Rectal smooth muscle tissue (tissue), 1 donor: ENCODE measurements at regions not wholly inside any gene's neighbourhood (a gene's known extent, or its start where the extent isn't known, plus 50 kb on each side); places are given as distances from the start of the nearest gene placed in this dataset.

Experiments
- H3K27ac ChIP-seq: one replicate; pipeline ENCODE4 v1.7.0; 2013; ENCODE audit warnings: low read depth, low read length, inconsistent platforms
- H3K27me3 ChIP-seq: one replicate; pipeline ENCODE4 v1.7.0; 2013; ENCODE audit warnings: low read length; ENCODE audit not compliant: control insufficient read depth, insufficient read depth
- H3K36me3 ChIP-seq: one replicate; pipeline ENCODE4 v1.7.0; 2013; ENCODE audit warnings: low read length; ENCODE audit not compliant: control insufficient read depth, insufficient read depth
- H3K4me1 ChIP-seq: one replicate; pipeline ENCODE4 v1.7.0; 2013; ENCODE audit warnings: low read length; ENCODE audit not compliant: control insufficient read depth, insufficient read depth
- H3K4me3 ChIP-seq: one replicate; pipeline ENCODE4 v1.7.0; 2013; ENCODE audit warnings: low read length
- H3K9ac ChIP-seq: one replicate; pipeline ENCODE4 v1.7.0; 2013; ENCODE audit warnings: low read length

GRCh38 chr1:232509570-232509969, 120.4 kb downstream of the SIPA1L2 start:
- Histone ChIP-seq H3K36me3 (peaks cover 6% of the 10 kb centered on the region), H3K27ac (peak overlapping the region; percentile 42), H3K27me3 (no peaks in the 10 kb centered on the region), H3K4me3 (no peak overlapping the region), H3K4me1 (peaks cover 3% of the 10 kb centered on the region), H3K9ac (no peak overlapping the region)

GRCh38 chr1:232508130-232508701, 121.7 kb downstream of the SIPA1L2 start:
- Histone ChIP-seq H3K36me3 (no peaks in the 10 kb centered on the region), H3K27ac (no peak overlapping the region), H3K4me1 (peaks cover 3% of the 10 kb centered on the region), H3K9ac (no peak overlapping the region), H3K4me3 (no peak overlapping the region), H3K27me3 (no peaks in the 10 kb centered on the region)

GRCh38 chr1:232507571-232507970, 122.4 kb downstream of the SIPA1L2 start:
- H3K27ac ChIP-seq = no peak overlapping the region
- H3K4me3 ChIP-seq = no peak overlapping the region
- H3K4me1 ChIP-seq = peaks cover 3% of the 10 kb centered on the region
- H3K27me3 ChIP-seq = no peaks in the 10 kb centered on the region
- H3K36me3 ChIP-seq = no peaks in the 10 kb centered on the region
- H3K9ac ChIP-seq = no peak overlapping the region

GRCh38 chr1:232505884-232506283, 124.0 kb downstream of the SIPA1L2 start:
- Histone ChIP-seq H3K27me3 (no peaks in the 10 kb centered on the region), H3K4me1 (peaks cover 9% of the 10 kb centered on the region), H3K4me3 (no peak overlapping the region), H3K27ac (no peak overlapping the region), H3K9ac (no peak overlapping the region), H3K36me3 (no peaks in the 10 kb centered on the region)

GRCh38 chr1:232504651-232505050, 125.3 kb downstream of the SIPA1L2 start:
- H3K27ac ChIP-seq = no peak overlapping the region
- no peaks in the 10 kb centered on the region for H3K36me3 ChIP-seq
- peaks cover 9% of the 10 kb centered on the region for H3K4me1 ChIP-seq
- H3K4me3 ChIP-seq = no peak overlapping the region
- H3K27me3 ChIP-seq = no peaks in the 10 kb centered on the region
- H3K9ac ChIP-seq = no peak overlapping the region

DNA sequence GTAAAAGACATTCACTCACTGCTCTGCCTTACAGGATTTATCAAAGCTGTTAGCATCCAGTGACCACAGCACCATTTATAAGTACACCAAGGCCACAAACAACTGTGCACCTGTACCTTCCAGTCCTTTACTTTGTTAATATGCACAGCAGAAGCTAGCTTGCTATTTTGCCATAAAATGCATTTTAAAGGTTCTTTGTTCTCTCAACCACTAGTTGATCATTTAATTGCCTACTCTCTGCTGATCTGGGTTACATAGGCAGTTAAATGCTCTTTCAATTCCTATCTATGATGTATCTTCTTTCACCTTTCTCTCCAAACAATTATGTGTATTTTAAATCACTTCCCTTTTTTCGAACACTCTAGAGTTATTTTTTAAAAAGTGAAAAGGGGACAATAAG, 126.4 kb downstream of the SIPA1L2 start:
- H3K9ac ChIP-seq = no peak overlapping the region
- H3K27ac ChIP-seq = no peak overlapping the region
- peaks cover 9% of the 10 kb centered on the region for H3K4me1 ChIP-seq
- H3K4me3 ChIP-seq = no peak overlapping the region
- H3K27me3 ChIP-seq = no peaks in the 10 kb centered on the region
- no peaks in the 10 kb centered on the region for H3K36me3 ChIP-seq

DNA sequence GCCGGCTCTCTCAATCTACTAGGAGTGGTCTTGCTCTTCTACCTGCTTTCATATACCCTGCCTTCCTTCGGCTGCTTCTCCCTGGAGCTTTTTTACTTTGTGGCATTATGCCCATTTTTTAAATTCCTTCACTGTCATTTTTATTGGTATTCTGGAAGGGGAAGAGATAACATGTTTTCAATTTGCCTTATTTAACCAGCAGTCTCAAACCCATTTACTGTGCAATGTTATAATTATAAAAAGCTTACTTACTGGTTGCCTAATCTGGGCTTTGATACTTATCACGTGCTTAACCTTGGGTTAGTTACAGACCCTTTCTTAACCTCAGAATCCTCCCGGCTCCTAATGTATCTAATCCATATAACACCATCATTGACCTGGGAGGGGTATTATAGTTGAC, 128.1 kb downstream of the SIPA1L2 start:
- Histone ChIP-seq H3K4me1 (peaks cover 9% of the 10 kb centered on the region), H3K27me3 (no peaks in the 10 kb centered on the region), H3K4me3 (no peak overlapping the region), H3K9ac (no peak overlapping the region), H3K27ac (no peak overlapping the region), H3K36me3 (no peaks in the 10 kb centered on the region)

DNA sequence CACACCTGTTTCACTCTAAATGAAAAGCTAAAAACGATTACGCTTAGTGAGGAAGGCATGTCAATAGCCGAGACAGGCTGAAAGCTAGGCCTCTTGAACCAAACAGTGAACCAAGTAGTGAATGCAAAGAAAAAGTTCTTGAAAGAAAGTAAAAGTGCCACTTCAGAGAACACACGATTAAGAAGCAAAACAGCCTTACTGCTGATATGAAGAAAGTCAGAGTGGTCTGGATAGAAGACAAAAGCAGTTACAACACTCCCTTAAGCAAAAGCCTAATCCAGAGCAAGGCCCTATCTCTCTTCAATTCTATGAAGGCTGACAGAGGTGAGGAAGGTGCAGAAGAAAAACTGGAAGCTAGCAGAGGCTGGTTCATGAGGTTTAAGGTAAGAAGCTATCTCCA, 130.7 kb downstream of the SIPA1L2 start:
- no peak overlapping the region for H3K4me3 ChIP-seq
- H3K27me3 ChIP-seq = no peaks in the 10 kb centered on the region
- peak overlapping the region; percentile 19 for H3K27ac ChIP-seq
- no peaks in the 10 kb centered on the region for H3K36me3 ChIP-seq
- H3K9ac ChIP-seq = no peak overlapping the region
- H3K4me1 ChIP-seq = peaks cover 9% of the 10 kb centered on the region

- H3K4me3 ChIP-seq = no peak overlapping the region
- H3K27ac ChIP-seq = no peak overlapping the region
- no peaks in the 10 kb centered on the region for H3K4me1 ChIP-seq
- H3K27me3 ChIP-seq = no peaks in the 10 kb centered on the region
- H3K9ac ChIP-seq = no peak overlapping the region
- peaks cover 11% of the 10 kb centered on the region for H3K36me3 ChIP-seq
These were observed 136.1 kb downstream of the SIPA1L2 start for GRCh38 chr1:232493869-232494268.

- Histone ChIP-seq H3K27me3 (no peaks in the 10 kb centered on the region), H3K36me3 (peaks cover 11% of the 10 kb centered on the region), H3K4me3 (no peak overlapping the region), H3K4me1 (peaks cover 8% of the 10 kb centered on the region), H3K27ac (no peak overlapping the region), H3K9ac (no peak overlapping the region)
These were observed 140.7 kb downstream of the SIPA1L2 start for GRCh38 chr1:232489256-232489655.

- peaks cover 11% of the 10 kb centered on the region for H3K36me3 ChIP-seq
- peaks cover 11% of the 10 kb centered on the region for H3K4me1 ChIP-seq
- no peak overlapping the region for H3K27ac ChIP-seq
- H3K4me3 ChIP-seq = no peak overlapping the region
- H3K9ac ChIP-seq = no peak overlapping the region
- H3K27me3 ChIP-seq = no peaks in the 10 kb centered on the region
These were observed 142.7 kb downstream of the SIPA1L2 start for GRCh38 chr1:232487236-232487635.

GRCh38 chr1:232486454-232487207, 143.3 kb downstream of the SIPA1L2 start:
- Histone ChIP-seq H3K36me3 (peaks cover 9% of the 10 kb centered on the region), H3K4me1 (peaks cover 11% of the 10 kb centered on the region), H3K27me3 (no peaks in the 10 kb centered on the region), H3K4me3 (no peak overlapping the region), H3K9ac (no peak overlapping the region), H3K27ac (no peak overlapping the region)

DNA sequence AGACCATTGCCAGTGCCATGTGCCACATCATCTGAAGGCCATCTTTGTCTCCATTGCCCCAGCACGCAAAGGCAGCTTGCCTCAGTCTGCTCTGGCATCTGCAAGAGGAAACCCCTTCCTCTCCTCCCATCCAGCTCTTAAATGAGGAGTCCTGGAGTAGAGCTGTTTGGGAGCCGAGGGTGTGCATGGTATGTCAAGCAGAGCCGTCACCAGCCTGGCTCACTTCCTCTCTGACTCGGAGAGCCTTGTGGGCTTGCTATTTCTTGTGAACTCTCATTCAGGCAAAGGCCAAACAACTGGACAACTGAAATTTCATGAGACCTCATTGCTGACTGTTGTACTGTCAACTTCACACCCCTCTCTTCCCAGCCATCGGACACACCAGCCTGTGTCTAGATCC, 143.9 kb downstream of the SIPA1L2 start:
- H3K9ac ChIP-seq = no peak overlapping the region
- no peak overlapping the region for H3K27ac ChIP-seq
- H3K27me3 ChIP-seq = no peaks in the 10 kb centered on the region
- peaks cover 7% of the 10 kb centered on the region for H3K36me3 ChIP-seq
- H3K4me3 ChIP-seq = no peak overlapping the region
- H3K4me1 ChIP-seq = peaks cover 11% of the 10 kb centered on the region
